ENCODE measurements at regions not wholly inside any gene's neighbourhood (a gene's known extent, or its start where the extent isn't known, plus 50 kb on each side); places are given as distances from the start of the nearest gene placed in this dataset.

- no peak for TF ChIP-seq CTCF (IDR thresholded peaks at IDR 0.05; ENCODE audit: control insufficient read depth, extremely low read depth, insufficient read depth)
- no peak overlapping the region for H3K4me3 ChIP-seq (ENCODE audit: low read depth, low read length)
- no peak for DNase-seq (ENCODE audit: low read depth)
These were observed 1464.5 kb downstream of the ZPLD1 start for GRCh38 chr3:103899328-103899727.

GRCh38 chr3:103904991-103905390, 1461.7 kb upstream of the ALCAM start:
- H3K4me3 ChIP-seq (ENCODE audit: low read depth, low read length) = no peak overlapping the region
- no peak for TF ChIP-seq CTCF (IDR thresholded peaks at IDR 0.05; ENCODE audit: control insufficient read depth, extremely low read depth, insufficient read depth)
- DNase-seq (ENCODE audit: low read depth) = no peak

GRCh38 chr3:103906304-103906703, 1460.4 kb upstream of the ALCAM start:
- no peak for TF ChIP-seq CTCF (IDR thresholded peaks at IDR 0.05; ENCODE audit: control insufficient read depth, extremely low read depth, insufficient read depth)
- no peak overlapping the region for H3K4me3 ChIP-seq (ENCODE audit: low read depth, low read length)
- DNase-seq (ENCODE audit: low read depth) = no peak

GRCh38 chr3:103906808-103907207, 1459.9 kb upstream of the ALCAM start:
- no peak overlapping the region for H3K4me3 ChIP-seq (ENCODE audit: low read depth, low read length)
- no peak for DNase-seq (ENCODE audit: low read depth)
- TF ChIP-seq CTCF (IDR thresholded peaks at IDR 0.05; ENCODE audit: control insufficient read depth, extremely low read depth, insufficient read depth) = no peak

GRCh38 chr3:103907567-103907966, 1459.1 kb upstream of the ALCAM start:
- DNase-seq (ENCODE audit: low read depth) = no peak
- TF ChIP-seq CTCF (IDR thresholded peaks at IDR 0.05; ENCODE audit: control insufficient read depth, extremely low read depth, insufficient read depth) = no peak

GRCh38 chr3:103909395-103909794, 1457.3 kb upstream of the ALCAM start:
- H3K4me3 ChIP-seq (ENCODE audit: low read depth, low read length) = no peak overlapping the region
- DNase-seq (ENCODE audit: low read depth) = no peak
- no peak for TF ChIP-seq CTCF (IDR thresholded peaks at IDR 0.05; ENCODE audit: control insufficient read depth, extremely low read depth, insufficient read depth)

More at GRCh38 chr3:103907567-103907966, 1459.1 kb upstream of the ALCAM start:
- H3K4me3 ChIP-seq (ENCODE audit: low read depth, low read length) = no peak overlapping the region

GRCh38 chr3:103918336-103918735, 1448.4 kb upstream of the ALCAM start:
- no peak for TF ChIP-seq CTCF (IDR thresholded peaks at IDR 0.05; ENCODE audit: control insufficient read depth, extremely low read depth, insufficient read depth)
- no peak for DNase-seq (ENCODE audit: low read depth)
- H3K4me3 ChIP-seq (ENCODE audit: low read depth, low read length) = no peak overlapping the region
